SK-N-MC (cell line): ENCODE measurements at regions not wholly inside any gene's neighbourhood (a gene's known extent, or its start where the extent isn't known, plus 50 kb on each side); places are given as distances from the start of the nearest gene placed in this dataset.
"Not testable (repeated sequence)": the region's sequence is repeated elsewhere in the genome, so short reads cannot be mapped to it uniquely, and the experiment has no call there.

Experiments used
- DNase-seq: peaks from one replicate; pipeline ENCODE4 v3.0.0-alpha.2; 2011; ENCODE audit warnings: low read depth, low spot score
- H3K27ac ChIP-seq: fragments of 200-600 bp; sonication (generic); 2 replicates; pipeline ENCODE4 v1.5.1; 2016; ENCODE audit warnings: mixed run types
- H3K36me3 ChIP-seq: fragments of 200-600 bp; sonication (generic); 2 replicates; pipeline ENCODE4 v1.6.1; 2017; ENCODE audit warnings: antibody characterized with exemption, low read length, mixed read lengths; ENCODE audit not compliant: insufficient read depth
- H3K4me3 ChIP-seq: fragments of 200-600 bp; sonication (generic); 2 replicates; pipeline ENCODE4 v1.5.1; 2016
- H3K9ac ChIP-seq: fragments of 200-600 bp; sonication (generic); 2 replicates; pipeline ENCODE4 v1.8.0; 2017; ENCODE audit warnings: mixed run types, mixed read lengths; ENCODE audit not compliant: insufficient read length
- H3K9me3 ChIP-seq: fragments of 200-600 bp; sonication (generic); 2 replicates; pipeline ENCODE4 v1.6.1; 2017; ENCODE audit warnings: low read depth, mild to moderate bottlenecking, antibody characterized with exemption, low read length, moderate library complexity, mixed read lengths
- EZH2 ChIP-seq: fragments of 200-600 bp; sonication (generic); IDR thresholded peaks from one replicate; pipeline ENCODE4 v1.6.1; 2017; ENCODE audit warnings: antibody characterized with exemption
- FOXP2 ChIP-seq: optimal IDR thresholded peaks from 2 replicates; pipeline ENCODE3; 2011; ENCODE audit warnings: mild to moderate bottlenecking, moderate library complexity; ENCODE audit not compliant: insufficient read depth; ENCODE audit errors: extremely low read length, control extremely low read depth
- POLR2AphosphoS5 ChIP-seq: IDR thresholded peaks from 2 replicates; pipeline ENCODE4 v1.6.1; 2012; ENCODE audit warnings: mild to moderate bottlenecking, low read depth, low read length, borderline replicate concordance

DNA sequence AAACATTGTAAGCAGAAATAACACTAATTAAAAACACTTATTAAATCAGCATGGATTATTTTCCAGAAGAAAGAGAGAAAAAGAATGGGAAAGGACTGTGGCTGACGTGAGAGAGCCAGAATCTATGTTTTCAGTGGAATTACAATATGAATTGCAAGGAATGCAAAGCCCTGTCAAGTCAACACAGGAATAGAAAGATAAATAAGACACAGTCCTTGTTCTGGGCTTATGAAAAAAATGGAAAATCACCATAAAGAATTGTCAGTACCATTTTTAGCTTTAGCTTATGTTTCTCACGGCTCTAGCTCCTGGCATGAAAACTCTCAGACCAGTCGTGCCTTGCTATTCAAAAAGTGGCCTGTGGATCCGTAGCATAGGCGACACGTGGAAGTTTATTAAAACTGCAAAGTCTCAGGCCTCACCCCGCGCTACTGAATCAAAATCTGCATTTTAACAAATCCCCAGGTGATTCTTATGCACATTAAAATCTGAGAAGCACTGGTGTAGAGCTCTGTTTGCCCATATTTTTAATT, 549.1 kb downstream of the RPS29 start:
- Histone ChIP-seq H3K4me3 (no peak overlapping the region), H3K27ac (no peak overlapping the region), H3K9ac (no peak overlapping the region), H3K36me3 (no peaks in the 10 kb centered on the region), H3K9me3 (no peaks in the 10 kb centered on the region)
- no peak for DNase-seq
- TF ChIP-seq POLR2AphosphoS5 (no peak), EZH2 (no peak), FOXP2 (no peak)

DNA sequence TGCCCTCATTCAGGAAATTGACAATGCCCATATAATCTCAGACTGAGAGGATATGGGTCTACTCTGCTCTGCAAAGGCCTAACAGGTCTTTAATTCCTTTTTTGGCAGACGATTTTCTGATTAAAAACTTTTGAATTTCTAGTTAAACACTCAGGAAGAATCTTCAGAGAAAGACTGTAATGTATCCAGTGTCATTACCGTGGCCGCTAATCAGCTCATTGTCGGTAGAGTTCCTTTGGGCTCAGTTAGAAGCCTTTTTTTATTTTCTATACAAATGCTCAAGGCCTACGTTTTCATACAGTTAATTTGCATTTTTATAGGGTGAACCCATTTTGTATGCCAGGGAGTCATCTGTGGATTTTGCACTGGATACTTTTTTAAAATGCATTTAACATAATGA, 549.9 kb downstream of the RPS29 start:
- no peak for TF ChIP-seq POLR2AphosphoS5
- no peak for TF ChIP-seq FOXP2
- no peak for TF ChIP-seq EZH2
- H3K36me3 ChIP-seq = no peaks in the 10 kb centered on the region
- no peak overlapping the region for H3K27ac ChIP-seq
- H3K9ac ChIP-seq = no peak overlapping the region
- no peak overlapping the region for H3K4me3 ChIP-seq
- no peak for DNase-seq
- no peaks in the 10 kb centered on the region for H3K9me3 ChIP-seq

DNA sequence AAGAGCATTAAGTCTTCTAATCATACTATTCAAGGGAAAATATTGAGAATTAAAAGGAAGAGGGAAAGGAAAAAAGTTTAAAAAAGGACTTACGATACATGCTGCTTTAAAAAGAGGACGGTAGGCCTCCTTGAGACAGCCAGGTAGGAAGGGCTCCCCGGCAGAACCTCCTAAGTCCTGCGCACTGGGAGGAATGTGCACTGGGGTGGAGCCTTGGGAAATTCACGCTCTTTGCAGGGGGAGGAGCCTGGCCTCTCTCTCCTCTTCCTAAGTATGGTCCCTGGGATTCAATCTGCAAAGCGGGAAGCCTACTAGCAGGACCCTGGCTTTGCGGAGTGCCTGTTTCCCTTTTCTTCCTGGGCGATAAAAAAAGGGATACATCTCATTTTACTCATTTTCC, 553.0 kb downstream of the RPS29 start:
- no peak overlapping the region for H3K9ac ChIP-seq
- H3K4me3 ChIP-seq = no peak overlapping the region
- no peak overlapping the region for H3K27ac ChIP-seq
- no peak for TF ChIP-seq POLR2AphosphoS5
- no peak for TF ChIP-seq FOXP2
- no peak for TF ChIP-seq EZH2
- no peaks in the 10 kb centered on the region for H3K9me3 ChIP-seq
- DNase-seq = no peak
- H3K36me3 ChIP-seq = no peaks in the 10 kb centered on the region

DNA sequence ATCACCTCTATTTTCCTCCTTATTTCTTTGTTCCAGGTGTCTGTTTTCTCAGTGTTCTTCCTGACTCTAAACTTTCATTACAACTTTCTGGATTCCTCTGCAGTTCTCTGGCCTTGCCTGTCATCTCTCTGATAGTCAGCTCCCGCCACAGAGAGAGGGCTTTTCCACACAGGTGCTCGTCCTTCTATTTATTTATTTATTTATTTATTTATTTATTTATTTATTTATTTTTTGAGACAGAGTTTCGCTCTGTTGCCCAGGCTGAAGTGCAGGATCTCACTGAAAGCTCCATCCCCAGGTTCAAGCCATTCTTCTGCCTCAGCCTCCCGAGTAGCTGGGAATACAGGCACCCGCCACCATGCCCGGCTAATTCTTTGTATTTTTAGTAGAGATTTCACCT, 554.5 kb downstream of the RPS29 start:
- H3K9ac ChIP-seq, H3K4me3 ChIP-seq, H3K9me3 ChIP-seq, H3K27ac ChIP-seq, DNase-seq, H3K36me3 ChIP-seq: not testable (repeated sequence)

DNA sequence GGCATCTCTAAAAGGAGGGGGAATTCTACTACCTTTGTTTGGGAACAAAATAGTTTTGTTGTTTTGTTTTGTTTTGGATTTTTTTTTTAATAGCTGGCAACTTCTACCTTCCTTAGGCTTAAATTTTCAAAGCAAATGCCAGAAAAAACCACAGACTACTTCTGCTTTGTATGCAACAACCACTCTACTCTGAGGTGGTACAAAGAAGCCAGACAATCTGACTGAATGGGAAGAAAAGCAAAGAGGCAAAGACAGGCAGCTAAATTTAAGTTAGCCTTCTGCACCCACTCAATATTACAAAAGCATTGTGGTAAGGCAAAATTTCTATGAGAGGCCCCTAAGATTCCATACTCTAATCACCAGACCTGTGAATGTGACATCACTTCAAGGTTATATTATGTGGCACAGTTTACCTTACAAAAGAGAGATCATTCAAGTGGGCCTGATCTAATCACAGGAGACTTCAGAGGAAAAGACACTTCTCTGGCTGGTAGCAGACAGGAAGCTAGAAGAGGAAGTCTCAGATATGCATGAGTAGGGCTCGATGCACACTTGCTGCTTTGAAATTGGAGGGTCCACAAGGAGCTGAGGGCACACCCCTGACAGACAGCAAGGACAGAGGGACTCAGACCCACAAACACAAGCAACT, 566.6 kb downstream of the RPS29 start:
- Histone ChIP-seq H3K9ac (no peak overlapping the region), H3K36me3 (no peaks in the 10 kb centered on the region), H3K9me3 (no peaks in the 10 kb centered on the region), H3K27ac (no peak overlapping the region), H3K4me3 (no peak overlapping the region)
- TF ChIP-seq POLR2AphosphoS5 (no peak), FOXP2 (no peak), EZH2 (no peak)
- no peak for DNase-seq

DNA sequence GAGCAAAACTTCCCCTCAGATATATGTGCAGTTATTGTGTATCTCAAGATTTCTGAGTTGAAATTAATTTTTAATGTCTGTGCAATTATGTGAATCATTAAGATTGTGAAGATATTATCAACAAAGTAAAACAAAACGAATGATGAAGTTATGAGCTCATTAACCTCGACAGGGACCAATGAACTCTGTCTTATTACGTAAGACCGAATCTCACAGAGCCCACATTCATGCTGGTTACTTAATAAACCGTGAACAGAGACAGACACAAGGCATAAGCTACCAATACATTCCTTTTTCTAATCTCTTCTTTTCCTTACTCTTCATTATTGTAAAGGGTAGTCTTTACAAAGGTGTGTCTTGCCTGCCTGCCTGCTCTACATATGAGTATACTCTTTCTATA, 568.7 kb downstream of the RPS29 start:
- Histone ChIP-seq H3K9ac (no peak overlapping the region), H3K9me3 (no peaks in the 10 kb centered on the region), H3K4me3 (no peak overlapping the region), H3K36me3 (no peaks in the 10 kb centered on the region), H3K27ac (no peak overlapping the region)
- DNase-seq = no peak
- TF ChIP-seq FOXP2 = no peak

DNA sequence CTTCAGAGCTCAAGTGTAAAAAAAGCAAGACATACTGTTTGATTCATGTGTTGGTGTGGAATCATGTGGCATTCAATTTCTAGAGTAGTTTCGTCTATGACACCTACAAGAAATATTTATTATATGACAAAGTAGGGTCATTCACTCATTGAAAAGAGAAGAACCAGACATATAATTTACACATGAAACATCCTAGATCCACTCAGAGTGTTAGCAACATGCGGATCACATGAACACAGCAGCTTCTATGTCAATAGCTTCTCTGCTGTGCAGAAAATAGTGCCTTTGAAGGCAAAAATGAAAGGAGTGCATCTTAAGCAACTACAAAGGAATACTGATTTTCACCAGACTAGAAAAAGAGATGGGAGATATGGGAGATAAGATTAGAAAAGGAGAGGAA, 569.8 kb downstream of the RPS29 start:
- H3K36me3 ChIP-seq = no peaks in the 10 kb centered on the region
- H3K27ac ChIP-seq = no peak overlapping the region
- no peak overlapping the region for H3K4me3 ChIP-seq
- TF ChIP-seq POLR2AphosphoS5 = no peak
- TF ChIP-seq FOXP2 = no peak
- no peak for TF ChIP-seq EZH2
- no peaks in the 10 kb centered on the region for H3K9me3 ChIP-seq
- DNase-seq = no peak
- no peak overlapping the region for H3K9ac ChIP-seq

DNA sequence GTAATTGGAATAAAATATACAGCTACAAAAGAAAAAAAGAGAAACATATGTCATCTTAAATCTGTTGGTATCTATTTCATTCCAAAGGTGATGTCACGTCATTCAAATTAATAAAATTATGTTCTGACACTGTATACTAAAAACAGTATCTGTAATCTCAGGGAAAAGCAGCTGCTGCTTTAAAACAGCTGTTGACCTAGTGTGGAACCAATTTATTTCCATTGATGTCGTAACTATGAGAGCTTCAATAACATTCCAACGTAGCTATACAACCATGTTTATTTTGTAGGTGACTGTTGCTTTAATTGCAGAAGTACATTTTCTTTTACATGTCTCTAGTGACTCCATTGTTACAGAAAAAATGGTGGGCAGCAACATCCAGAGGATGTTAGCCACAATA, 571.7 kb downstream of the RPS29 start:
- DNase-seq = no peak
- TF ChIP-seq EZH2 (no peak), POLR2AphosphoS5 (no peak), FOXP2 (no peak)

DNA sequence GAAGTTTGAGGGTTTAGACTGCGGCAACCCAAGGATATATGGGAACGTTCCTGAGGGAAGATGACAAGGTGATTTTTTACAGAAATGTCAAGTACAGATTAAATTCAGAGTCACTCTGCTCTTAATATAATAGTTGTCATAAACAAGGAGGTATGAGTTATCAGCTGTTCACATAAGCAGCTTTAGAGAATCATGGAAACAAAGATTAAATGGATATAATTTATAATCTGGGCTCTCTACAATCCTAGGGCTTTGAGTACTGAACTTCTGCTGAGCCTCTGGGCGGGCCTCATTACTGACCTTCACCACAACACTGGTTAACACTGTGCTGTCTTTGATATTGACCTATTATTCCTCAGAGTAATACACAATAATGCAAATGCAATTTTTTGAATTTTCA, 577.8 kb downstream of the RPS29 start:
- TF ChIP-seq FOXP2 (no peak), POLR2AphosphoS5 (no peak)
- H3K27ac ChIP-seq = no peak overlapping the region
- no peak overlapping the region for H3K4me3 ChIP-seq
- H3K36me3 ChIP-seq = no peaks in the 10 kb centered on the region
- no peak overlapping the region for H3K9ac ChIP-seq
- no peak for DNase-seq
- no peaks in the 10 kb centered on the region for H3K9me3 ChIP-seq

More for the DNA sequence above, 571.7 kb downstream of the RPS29 start:
- Histone ChIP-seq H3K9ac (no peak overlapping the region), H3K9me3 (no peaks in the 10 kb centered on the region), H3K4me3 (no peak overlapping the region), H3K36me3 (no peaks in the 10 kb centered on the region), H3K27ac (no peak overlapping the region)
